ENCODE measurements at regions not wholly inside any gene's neighbourhood (a gene's known extent, or its start where the extent isn't known, plus 50 kb on each side); places are given as distances from the start of the nearest gene placed in this dataset.

DNA sequence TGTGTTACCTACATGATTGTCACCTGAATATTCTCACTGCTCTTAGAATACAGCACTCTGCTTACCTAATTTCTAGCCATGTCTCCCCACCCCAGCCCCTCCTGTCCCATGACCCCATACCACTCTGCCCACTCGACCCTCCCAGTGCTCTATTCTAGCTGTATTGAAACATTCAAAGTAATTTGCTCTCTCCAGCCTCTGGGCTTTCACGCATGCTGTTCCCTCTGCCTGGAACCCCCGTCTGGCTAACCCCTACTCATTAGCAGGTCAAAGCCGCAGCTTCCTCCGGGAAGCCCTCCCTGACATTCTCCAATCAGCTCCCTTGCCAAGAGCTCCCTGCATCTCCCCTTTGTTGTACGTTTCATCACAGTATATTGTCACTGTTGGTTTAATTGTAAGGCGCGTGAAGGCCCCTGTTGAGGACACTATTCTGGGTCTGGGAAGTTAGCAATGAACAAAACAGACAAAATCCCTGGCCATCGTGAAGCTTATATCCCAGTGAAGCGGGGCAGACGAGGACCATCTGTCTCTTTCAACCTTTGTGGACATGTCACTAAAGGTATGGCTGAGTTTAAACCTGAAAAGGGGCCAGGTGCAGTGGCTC lies 72.3 kb upstream of the LHX1 start:
- no peaks in the 10 kb centered on the region for H3K9me2 ChIP-seq (ENCODE audit: insufficient read depth)
- no peak overlapping the region for H2AFZ ChIP-seq (ENCODE audit: low read depth, low read length, poor library complexity, severe bottlenecking)
- ChIA-PET POLR2A (no interaction called here), CTCF (no interaction called here), RAD21 (ENCODE audit: low non-redundant PET in 1 of 2, low total read pairs in 2 of 2, uncharacterized antibody in 2 of 2, unreplicated experiment in 2 of 2) (no interaction called here)
- BruUV-seq (replicated peaks) = no TSS peak
- H3K36me3 ChIP-seq (ENCODE audit: control insufficient read depth in 1 of 2, insufficient read depth in 2 of 2, low read length in 2 of 2) = no peaks in the 10 kb centered on the region
- H4K20me1 ChIP-seq (ENCODE audit: insufficient read depth) = no peaks in the 10 kb centered on the region
- TF ChIP-seq, protein P1, sequence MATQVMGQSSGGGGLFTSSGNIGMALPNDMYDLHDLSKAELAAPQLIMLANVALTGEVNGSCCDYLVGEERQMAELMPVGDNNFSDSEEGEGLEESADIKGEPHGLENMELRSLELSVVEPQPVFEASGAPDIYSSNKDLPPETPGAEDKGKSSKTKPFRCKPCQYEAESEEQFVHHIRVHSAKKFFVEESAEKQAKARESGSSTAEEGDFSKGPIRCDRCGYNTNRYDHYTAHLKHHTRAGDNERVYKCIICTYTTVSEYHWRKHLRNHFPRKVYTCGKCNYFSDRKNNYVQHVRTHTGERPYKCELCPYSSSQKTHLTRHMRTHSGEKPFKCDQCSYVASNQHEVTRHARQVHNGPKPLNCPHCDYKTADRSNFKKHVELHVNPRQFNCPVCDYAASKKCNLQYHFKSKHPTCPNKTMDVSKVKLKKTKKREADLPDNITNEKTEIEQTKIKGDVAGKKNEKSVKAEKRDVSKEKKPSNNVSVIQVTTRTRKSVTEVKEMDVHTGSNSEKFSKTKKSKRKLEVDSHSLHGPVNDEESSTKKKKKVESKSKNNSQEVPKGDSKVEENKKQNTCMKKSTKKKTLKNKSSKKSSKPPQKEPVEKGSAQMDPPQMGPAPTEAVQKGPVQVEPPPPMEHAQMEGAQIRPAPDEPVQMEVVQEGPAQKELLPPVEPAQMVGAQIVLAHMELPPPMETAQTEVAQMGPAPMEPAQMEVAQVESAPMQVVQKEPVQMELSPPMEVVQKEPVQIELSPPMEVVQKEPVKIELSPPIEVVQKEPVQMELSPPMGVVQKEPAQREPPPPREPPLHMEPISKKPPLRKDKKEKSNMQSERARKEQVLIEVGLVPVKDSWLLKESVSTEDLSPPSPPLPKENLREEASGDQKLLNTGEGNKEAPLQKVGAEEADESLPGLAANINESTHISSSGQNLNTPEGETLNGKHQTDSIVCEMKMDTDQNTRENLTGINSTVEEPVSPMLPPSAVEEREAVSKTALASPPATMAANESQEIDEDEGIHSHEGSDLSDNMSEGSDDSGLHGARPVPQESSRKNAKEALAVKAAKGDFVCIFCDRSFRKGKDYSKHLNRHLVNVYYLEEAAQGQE (IDR thresholded peaks at IDR 0.05; ENCODE audit: low read depth) = no peak
- TF ChIP-seq SP1 (IDR thresholded peaks at IDR 0.05; ENCODE audit: low read depth) (no peak), SIN3A (IDR thresholded peaks at IDR 0.05; ENCODE audit: low read depth) (no peak), CEBPB (IDR thresholded peaks at IDR 0.05; ENCODE audit: low read depth) (no peak), ELF1 (IDR thresholded peaks at IDR 0.05; ENCODE audit: borderline replicate concordance, low read depth) (no peak), CBX3 (IDR thresholded peaks at IDR 0.05; ENCODE audit: low read depth) (no peak), POLR2A (IDR thresholded peaks at IDR 0.05; ENCODE audit: borderline replicate concordance, extremely low read depth, insufficient read depth, insufficient read length) (no peak), FOSL1 (IDR thresholded peaks at IDR 0.05; ENCODE audit: low read depth) (no peak), TCF7L2 (IDR thresholded peaks at IDR 0.05; ENCODE audit: borderline replicate concordance, extremely low read depth, insufficient read depth, insufficient read length) (no peak), YY1 (IDR thresholded peaks at IDR 0.05; ENCODE audit: extremely low read depth, insufficient replicate concordance, low read depth, low read length) (no peak)
- TF ChIP-seq, protein P2, sequence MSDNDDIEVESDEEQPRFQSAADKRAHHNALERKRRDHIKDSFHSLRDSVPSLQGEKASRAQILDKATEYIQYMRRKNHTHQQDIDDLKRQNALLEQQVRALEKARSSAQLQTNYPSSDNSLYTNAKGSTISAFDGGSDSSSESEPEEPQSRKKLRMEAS (IDR thresholded peaks at IDR 0.05) = no peak
- TF ChIP-seq, protein P3, sequence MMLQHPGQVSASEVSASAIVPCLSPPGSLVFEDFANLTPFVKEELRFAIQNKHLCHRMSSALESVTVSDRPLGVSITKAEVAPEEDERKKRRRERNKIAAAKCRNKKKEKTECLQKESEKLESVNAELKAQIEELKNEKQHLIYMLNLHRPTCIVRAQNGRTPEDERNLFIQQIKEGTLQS (IDR thresholded peaks at IDR 0.05) = no peak
- TF ChIP-seq, protein P4, sequence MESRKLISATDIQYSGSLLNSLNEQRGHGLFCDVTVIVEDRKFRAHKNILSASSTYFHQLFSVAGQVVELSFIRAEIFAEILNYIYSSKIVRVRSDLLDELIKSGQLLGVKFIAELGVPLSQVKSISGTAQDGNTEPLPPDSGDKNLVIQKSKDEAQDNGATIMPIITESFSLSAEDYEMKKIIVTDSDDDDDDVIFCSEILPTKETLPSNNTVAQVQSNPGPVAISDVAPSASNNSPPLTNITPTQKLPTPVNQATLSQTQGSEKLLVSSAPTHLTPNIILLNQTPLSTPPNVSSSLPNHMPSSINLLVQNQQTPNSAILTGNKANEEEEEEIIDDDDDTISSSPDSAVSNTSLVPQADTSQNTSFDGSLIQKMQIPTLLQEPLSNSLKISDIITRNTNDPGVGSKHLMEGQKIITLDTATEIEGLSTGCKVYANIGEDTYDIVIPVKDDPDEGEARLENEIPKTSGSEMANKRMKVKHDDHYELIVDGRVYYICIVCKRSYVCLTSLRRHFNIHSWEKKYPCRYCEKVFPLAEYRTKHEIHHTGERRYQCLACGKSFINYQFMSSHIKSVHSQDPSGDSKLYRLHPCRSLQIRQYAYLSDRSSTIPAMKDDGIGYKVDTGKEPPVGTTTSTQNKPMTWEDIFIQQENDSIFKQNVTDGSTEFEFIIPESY (IDR thresholded peaks at IDR 0.05; ENCODE audit: extremely low read depth, insufficient replicate concordance, low read length) = no peak
- intact Hi-C loops (cut with micrococcal nuclease) = no loop called here
- no peak for ATAC-seq
- no peak overlapping the region for H3K9ac ChIP-seq (ENCODE audit: low read length)
- no peak overlapping the region for H3K4me2 ChIP-seq (ENCODE audit: low read length)
- peaks cover 0 to 2% of the 10 kb centered on the region in 2 experiments; a peak in 1 of 4 replicates for H3K4me1 ChIP-seq (ENCODE audit: control insufficient read depth in 1 of 2, insufficient read depth in 2 of 2, low read length in 2 of 2)
- H3K4me3 ChIP-seq (replicated peaks in 1 of 2; ENCODE audit: low read depth in 1 of 2, low read length in 2 of 2) = no peak overlapping the region
- no peaks in the 10 kb centered on the region for H3K9me3 ChIP-seq (ENCODE audit: control insufficient read depth in 1 of 2, insufficient read depth in 1 of 2, low read depth in 1 of 2, low read length in 2 of 2)
- H3K79me2 ChIP-seq (ENCODE audit: insufficient read depth, low read length) = no peaks in the 10 kb centered on the region
- no peak overlapping the region for H3K27ac ChIP-seq (ENCODE audit: low read depth, low read length)
- DNase-seq (ENCODE audit: low read depth, low spot score) = no peak
- H3K27me3 ChIP-seq (ENCODE audit: insufficient read depth, low read length) = no peaks in the 10 kb centered on the region
